PFSK-1 (cell line): ENCODE measurements at regions not wholly inside any gene's neighbourhood (a gene's known extent, or its start where the extent isn't known, plus 50 kb on each side); places are given as distances from the start of the nearest gene placed in this dataset.

ENCODE experiments used
- FOXP2 ChIP-seq: optimal IDR thresholded peaks from 2 replicates; pipeline ENCODE3; 2011; ENCODE audit warnings: borderline replicate concordance, control low read depth, inconsistent platforms; ENCODE audit not compliant: insufficient read depth; ENCODE audit errors: extremely low read length, extremely low read depth
- POLR2AphosphoS5 ChIP-seq: IDR thresholded peaks from 2 replicates; pipeline ENCODE4 v1.6.1; 2012; ENCODE audit warnings: low read depth, mild to moderate bottlenecking, control low read depth, low read length, moderate library complexity
- REST ChIP-seq, 2 experiments: IDR thresholded peaks; 2 replicates each; pipeline versions ENCODE4 v1.6.1 to v1.8.0; 2011 to 2012; ENCODE audit warnings: low read depth in 2 of 2, low read length in 2 of 2, control low read depth in 1 of 2, inconsistent platforms in 1 of 2, mild to moderate bottlenecking in 1 of 2, moderate library complexity in 1 of 2; ENCODE audit not compliant: insufficient read depth in 1 of 2
- SIN3A ChIP-seq: IDR thresholded peaks from 2 replicates; pipeline ENCODE4 v1.6.1; 2012; ENCODE audit warnings: mild to moderate bottlenecking, low read length, moderate library complexity, borderline replicate concordance; ENCODE audit not compliant: insufficient read depth
- TAF1 ChIP-seq: IDR thresholded peaks from 2 replicates; pipeline ENCODE4 v1.6.1; 2012; ENCODE audit warnings: low read length, control low read depth, borderline replicate concordance; ENCODE audit not compliant: insufficient read depth

DNA sequence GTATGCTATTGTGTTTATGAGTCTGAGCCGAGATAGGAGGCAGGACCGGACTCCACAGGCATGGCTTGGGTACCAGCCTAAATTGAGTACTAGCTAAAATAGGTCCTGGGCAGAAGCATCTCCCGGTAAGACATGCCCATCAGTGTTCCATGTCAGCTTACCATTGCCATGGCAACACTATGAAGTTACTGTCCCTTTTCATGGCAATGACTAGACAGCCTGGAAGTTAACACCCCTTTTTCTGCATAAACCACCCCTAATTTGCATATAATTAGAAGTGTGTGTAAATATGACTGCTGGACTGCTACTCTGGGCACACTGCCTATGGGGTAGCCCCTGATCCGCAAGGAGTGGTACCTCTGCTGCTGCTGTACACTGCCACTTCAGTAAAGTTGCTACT is 1005.1 kb upstream of the FAM98A start:
- no peak for TF ChIP-seq TAF1
- TF ChIP-seq REST (IDR thresholded peaks at IDR 0.05; ENCODE audit: insufficient read depth in 1 of 2, low read depth in 2 of 2, low read length in 2 of 2) = no peak
- TF ChIP-seq FOXP2 = no peak
- no peak for TF ChIP-seq SIN3A
- no peak for TF ChIP-seq POLR2AphosphoS5

DNA sequence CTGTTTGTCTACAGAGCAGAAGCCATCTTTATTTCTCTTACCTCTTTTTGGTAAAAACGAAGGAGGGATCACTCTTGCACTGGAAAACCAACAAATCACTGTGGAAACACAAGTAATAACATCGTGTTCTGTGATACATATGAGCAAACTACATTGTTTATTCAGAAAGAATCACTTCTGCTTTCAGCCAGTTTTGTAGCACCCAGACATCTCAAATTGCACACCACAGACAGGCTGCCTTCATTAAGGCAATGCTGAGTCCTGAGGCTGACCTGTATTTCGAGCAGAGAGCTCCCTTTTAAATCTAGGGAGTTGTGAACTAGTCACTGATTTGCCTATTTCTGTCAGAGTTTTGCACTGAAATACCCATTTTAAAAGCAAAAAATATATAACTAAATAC is 1003.2 kb upstream of the FAM98A start:
- no peak for TF ChIP-seq TAF1
- no peak for TF ChIP-seq REST (IDR thresholded peaks at IDR 0.05; ENCODE audit: insufficient read depth in 1 of 2, low read depth in 2 of 2, low read length in 2 of 2)
- TF ChIP-seq SIN3A = no peak
- TF ChIP-seq FOXP2 = no peak
- no peak for TF ChIP-seq POLR2AphosphoS5

- TF ChIP-seq SIN3A (no peak), POLR2AphosphoS5 (no peak), TAF1 (no peak), FOXP2 (no peak), REST (IDR thresholded peaks at IDR 0.05; ENCODE audit: insufficient read depth in 1 of 2, low read depth in 2 of 2, low read length in 2 of 2) (no peak)
Observed at GRCh38 chr2:34601561-34601960, 1002.5 kb upstream of the FAM98A start.

- TF ChIP-seq POLR2AphosphoS5 (no peak), FOXP2 (no peak), TAF1 (no peak), SIN3A (no peak), REST (IDR thresholded peaks at IDR 0.05; ENCODE audit: insufficient read depth in 1 of 2, low read depth in 2 of 2, low read length in 2 of 2) (no peak)
Observed at GRCh38 chr2:34578641-34579040, 979.5 kb upstream of the FAM98A start.

- no peak for TF ChIP-seq SIN3A
- TF ChIP-seq FOXP2 = no peak
Observed at GRCh38 chr2:34570266-34570872, 971.3 kb upstream of the FAM98A start.
